Activated B cell treated with CpG ODN at 0.5 μM for 24 hours (primary cell): ENCODE measurements at regions not wholly inside any gene's neighbourhood (a gene's known extent, or its start where the extent isn't known, plus 50 kb on each side); places are given as distances from the start of the nearest gene placed in this dataset.
"Not testable (repeated sequence)": the region's sequence is repeated elsewhere in the genome, so short reads cannot be mapped to it uniquely, and the experiment has no call there.

ENCODE experiments used
- ATAC-seq: fragments of 200-7000 bp; cut with Tn5 transposase; one replicate; pipeline ENCODE4 v1.10.0; 2021; ENCODE audit warnings: low read depth, mild to moderate bottlenecking, moderate library complexity
- CTCF ChIA-PET: fragments of 350-600 bp; sonication (Branson Sonifier 250); formaldehyde crosslinking; loops from one replicate; lab custom pipeline; 2021; ENCODE audit warnings: antibody characterized with exemption; lab: Charles Lee
- POLR2A ChIA-PET: fragments of 350-600 bp; sonication (Branson Sonifier 250); formaldehyde crosslinking; loops from one replicate; lab custom pipeline; 2021; ENCODE audit warnings: antibody characterized with exemption; lab: Charles Lee
- DNase-seq: peaks from one replicate; pipeline ENCODE4 v3.0.0; 2022
- H3K27ac Mint-ChIP-seq: one replicate; pipeline ENCODE4 v1.8.0; 2020; ENCODE audit warnings: mixed read lengths
- H3K27me3 Mint-ChIP-seq: one replicate; pipeline ENCODE4 v1.8.0; 2021; ENCODE audit warnings: mixed read lengths
- H3K36me3 Mint-ChIP-seq: one replicate; pipeline ENCODE4 v1.8.0; 2021; ENCODE audit warnings: low read depth, mixed read lengths
- H3K4me1 Mint-ChIP-seq: one replicate; pipeline ENCODE4 v1.8.0; 2021; ENCODE audit warnings: mixed read lengths
- H3K4me3 Mint-ChIP-seq: one replicate; pipeline ENCODE4 v1.8.0; 2020; ENCODE audit warnings: mild to moderate bottlenecking, mixed read lengths
- H3K9me3 Mint-ChIP-seq: one replicate; pipeline ENCODE4 v1.8.0; 2020; ENCODE audit warnings: mixed read lengths
- intact Hi-C: fragments of 100-400 bp; cut with micrococcal nuclease; formaldehyde crosslinking; loops from one replicate; pipeline ENCODE4 v1.15.1; 2024
- TF ChIP-seq, protein P1 (sequence below): fragments of 200-600 bp; IDR thresholded peaks from one replicate; pipeline ENCODE4 v1.8.0; 2022; ENCODE audit warnings: antibody characterized with exemption, mild to moderate bottlenecking

DNA sequence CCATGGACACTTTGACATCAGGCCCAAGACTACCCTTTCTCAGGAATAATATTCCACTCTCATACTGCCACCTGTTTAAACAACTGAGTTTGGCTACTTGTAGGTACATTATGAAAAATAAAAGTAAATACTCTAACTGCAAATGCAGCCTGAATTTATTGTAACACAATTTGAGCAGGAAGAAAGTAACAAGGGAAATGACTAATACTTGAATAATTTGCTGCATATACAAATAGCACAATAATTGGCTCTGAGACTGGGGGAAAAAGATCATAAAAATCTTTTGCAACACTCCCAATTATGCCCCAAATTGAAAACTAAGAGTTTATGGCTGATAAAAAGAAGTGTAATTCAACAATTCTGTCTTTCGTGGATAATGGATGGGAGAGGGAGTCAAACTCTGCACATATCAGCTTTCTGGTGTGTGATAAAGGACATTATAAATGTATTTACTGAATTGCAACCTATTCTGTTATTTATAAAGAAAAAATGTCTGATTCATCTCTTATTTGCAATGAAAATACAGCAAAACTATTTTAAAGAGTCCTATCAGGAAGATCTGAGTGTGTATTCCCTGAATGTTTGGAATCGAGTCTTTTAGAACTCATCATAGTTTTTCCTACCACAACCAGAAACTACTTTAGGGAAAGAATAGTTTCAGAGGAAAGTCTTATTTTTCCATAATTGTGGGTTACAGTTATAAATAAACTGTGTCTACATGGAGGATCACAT, 359.0 kb downstream of the JRKL start:
- Mint-ChIP-seq H3K9me3 (no peaks in the 10 kb centered on the region), H3K4me3 (no peak overlapping the region), H3K27me3 (no peaks in the 10 kb centered on the region), H3K4me1 (no peaks in the 10 kb centered on the region), H3K36me3 (no peaks in the 10 kb centered on the region), H3K27ac (no peak overlapping the region)
- POLR2A ChIA-PET: no interaction called here
- TF ChIP-seq, protein P1, sequence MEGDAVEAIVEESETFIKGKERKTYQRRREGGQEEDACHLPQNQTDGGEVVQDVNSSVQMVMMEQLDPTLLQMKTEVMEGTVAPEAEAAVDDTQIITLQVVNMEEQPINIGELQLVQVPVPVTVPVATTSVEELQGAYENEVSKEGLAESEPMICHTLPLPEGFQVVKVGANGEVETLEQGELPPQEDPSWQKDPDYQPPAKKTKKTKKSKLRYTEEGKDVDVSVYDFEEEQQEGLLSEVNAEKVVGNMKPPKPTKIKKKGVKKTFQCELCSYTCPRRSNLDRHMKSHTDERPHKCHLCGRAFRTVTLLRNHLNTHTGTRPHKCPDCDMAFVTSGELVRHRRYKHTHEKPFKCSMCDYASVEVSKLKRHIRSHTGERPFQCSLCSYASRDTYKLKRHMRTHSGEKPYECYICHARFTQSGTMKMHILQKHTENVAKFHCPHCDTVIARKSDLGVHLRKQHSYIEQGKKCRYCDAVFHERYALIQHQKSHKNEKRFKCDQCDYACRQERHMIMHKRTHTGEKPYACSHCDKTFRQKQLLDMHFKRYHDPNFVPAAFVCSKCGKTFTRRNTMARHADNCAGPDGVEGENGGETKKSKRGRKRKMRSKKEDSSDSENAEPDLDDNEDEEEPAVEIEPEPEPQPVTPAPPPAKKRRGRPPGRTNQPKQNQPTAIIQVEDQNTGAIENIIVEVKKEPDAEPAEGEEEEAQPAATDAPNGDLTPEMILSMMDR: no peak
- ATAC-seq (no peak), DNase-seq (no peak)
- intact Hi-C loops: no loop called here
- CTCF ChIA-PET: no interaction called here

DNA sequence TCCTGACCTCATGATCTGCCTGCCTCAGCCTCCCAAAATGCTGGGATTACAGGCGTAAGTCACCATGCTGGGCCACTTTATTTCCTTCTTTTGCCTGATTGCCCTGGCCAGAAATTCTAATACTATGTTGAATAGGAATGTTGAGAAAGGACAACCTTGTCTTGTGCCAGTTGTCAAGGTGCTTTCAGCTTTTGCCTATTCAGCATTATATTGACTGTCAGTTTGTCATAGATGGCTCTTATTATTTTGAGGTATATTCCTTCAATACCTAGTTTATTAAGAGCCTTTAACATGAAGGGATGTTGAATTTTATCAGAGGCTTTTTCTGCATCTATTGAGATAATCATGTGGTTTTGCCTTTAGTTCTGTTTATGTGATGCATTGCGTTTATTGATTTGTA, 362.0 kb downstream of the JRKL start:
- ATAC-seq, H3K4me1 Mint-ChIP-seq, DNase-seq, H3K27me3 Mint-ChIP-seq, H3K36me3 Mint-ChIP-seq, CTCF ChIA-PET, H3K4me3 Mint-ChIP-seq, H3K9me3 Mint-ChIP-seq, intact Hi-C loops, H3K27ac Mint-ChIP-seq, POLR2A ChIA-PET: not testable (repeated sequence)

DNA sequence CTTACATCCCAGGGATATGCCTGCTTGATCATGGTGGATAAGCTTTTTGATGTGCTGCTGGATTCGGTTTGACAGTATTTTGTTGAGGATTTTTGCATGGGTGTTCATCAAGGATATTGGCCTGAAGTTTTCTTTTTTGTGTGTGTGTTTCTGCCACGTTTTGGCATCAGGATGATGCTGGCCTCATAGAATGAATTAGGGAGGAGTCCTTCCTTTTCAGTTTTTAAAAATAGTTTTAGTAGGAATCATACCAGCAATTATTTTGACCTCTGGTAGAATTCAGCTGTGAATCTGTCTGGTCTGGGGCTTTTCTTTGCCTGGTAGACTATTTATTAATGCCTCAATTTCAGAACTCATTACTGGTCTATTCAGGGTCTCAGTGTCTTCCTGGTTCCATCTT, 362.4 kb downstream of the JRKL start:
- ATAC-seq (no peak), DNase-seq (no peak)
- H3K4me3 Mint-ChIP-seq: no peak overlapping the region
- H3K9me3 Mint-ChIP-seq: peaks cover 2% of the 10 kb centered on the region
- TF ChIP-seq, protein P1: no peak
- no peaks in the 10 kb centered on the region for H3K4me1 Mint-ChIP-seq
- intact Hi-C loops: no loop called here
- H3K27ac Mint-ChIP-seq: no peak overlapping the region
- H3K27me3 Mint-ChIP-seq: no peaks in the 10 kb centered on the region
- no peaks in the 10 kb centered on the region for H3K36me3 Mint-ChIP-seq
- POLR2A ChIA-PET: no interaction called here
- CTCF ChIA-PET: no interaction called here

DNA sequence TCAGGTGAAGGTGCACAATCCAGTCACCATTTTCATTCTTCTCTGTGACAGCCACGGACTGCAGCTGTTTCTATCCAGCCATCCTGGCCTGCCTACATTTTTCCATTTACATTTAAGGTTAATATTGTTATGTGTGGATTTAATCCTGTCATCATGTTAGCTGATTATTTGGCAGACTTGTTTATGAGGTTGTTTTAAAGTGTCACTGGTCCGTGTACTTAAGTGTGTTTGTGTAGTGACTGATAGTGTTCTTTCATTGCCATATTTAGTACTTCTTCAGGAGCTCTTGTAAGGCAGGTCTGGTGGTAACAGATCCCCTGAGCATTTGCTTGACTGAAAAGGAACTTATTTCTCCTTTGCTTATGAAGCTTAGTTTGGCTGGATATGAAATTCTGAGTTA, 364.2 kb downstream of the JRKL start:
- TF ChIP-seq, protein P1: no peak
- ATAC-seq: no peak
- DNase-seq: no peak
- Mint-ChIP-seq H3K4me3 (no peak overlapping the region), H3K4me1 (no peaks in the 10 kb centered on the region), H3K9me3 (peaks cover 2% of the 10 kb centered on the region), H3K27ac (no peak overlapping the region), H3K27me3 (no peaks in the 10 kb centered on the region), H3K36me3 (no peaks in the 10 kb centered on the region)
- intact Hi-C loops: no loop called here
- ChIA-PET CTCF (no interaction called here), POLR2A (no interaction called here)

DNA sequence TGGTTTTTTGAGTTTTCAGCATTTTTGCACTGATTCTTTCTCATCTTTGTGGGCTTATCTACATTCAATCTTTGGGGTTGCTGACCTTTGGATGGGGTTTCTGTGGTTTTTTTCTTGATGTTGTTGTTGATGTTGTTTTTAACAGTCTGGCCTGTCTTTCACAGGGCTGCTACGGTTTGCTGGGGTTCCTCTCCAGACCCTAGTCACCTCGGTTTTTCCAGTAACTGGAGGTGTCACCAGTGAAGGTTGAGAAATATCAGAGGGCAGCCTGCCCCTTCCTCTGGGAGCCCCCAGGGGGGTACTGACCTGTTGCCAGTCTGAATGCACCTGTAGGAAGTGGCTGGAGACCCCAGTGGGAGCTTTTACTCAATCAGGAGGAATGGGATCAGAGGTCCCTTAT, 365.4 kb downstream of the JRKL start:
- CTCF ChIA-PET: no interaction called here
- ATAC-seq: no peak

More for the DNA sequence above, 365.4 kb downstream of the JRKL start:
- Mint-ChIP-seq H3K4me3 (no peak overlapping the region), H3K4me1 (no peaks in the 10 kb centered on the region), H3K36me3 (no peaks in the 10 kb centered on the region), H3K27me3 (no peaks in the 10 kb centered on the region), H3K9me3 (peaks cover 2% of the 10 kb centered on the region), H3K27ac (no peak overlapping the region)
- TF ChIP-seq, protein P1: no peak
- POLR2A ChIA-PET: no interaction called here
- intact Hi-C loops: no loop called here
- DNase-seq: no peak
